HFFc6 (cell line): ENCODE measurements at regions not wholly inside any gene's neighbourhood (a gene's known extent, or its start where the extent isn't known, plus 50 kb on each side); places are given as distances from the start of the nearest gene placed in this dataset.

Experiments
- DNase-seq: peaks from one replicate; pipeline ENCODE4 v3.0.0-alpha.2; 2018
- H3K27ac Mint-ChIP-seq: 2 replicates; pipeline ENCODE4 v1.8.0; 2020; ENCODE audit warnings: mild to moderate bottlenecking, mixed read lengths
- H3K27me3 Mint-ChIP-seq: 2 replicates; pipeline ENCODE4 v1.8.0; 2021; ENCODE audit warnings: mild to moderate bottlenecking, moderate library complexity, mixed read lengths; ENCODE audit not compliant: insufficient read depth
- H3K36me3 Mint-ChIP-seq: 2 replicates; pipeline ENCODE4 v1.8.0; 2021; ENCODE audit warnings: low read depth, mixed read lengths
- H3K4me1 Mint-ChIP-seq: 2 replicates; pipeline ENCODE4 v1.8.0; 2020; ENCODE audit warnings: low read depth, mixed read lengths
- H3K4me3 Mint-ChIP-seq: 2 replicates; pipeline ENCODE4 v1.8.0; 2020; ENCODE audit warnings: mild to moderate bottlenecking, moderate library complexity, mixed read lengths
- H3K9me3 Mint-ChIP-seq: 2 replicates; pipeline ENCODE4 v1.8.0; 2020; ENCODE audit warnings: mild to moderate bottlenecking, mixed read lengths
- CTCF ChIP-seq: fragments of 200-600 bp; sonication (generic); IDR thresholded peaks from 2 replicates; pipeline ENCODE4 v1.5.0; 2021; ENCODE audit warnings: antibody characterized with exemption, mild to moderate bottlenecking

DNA sequence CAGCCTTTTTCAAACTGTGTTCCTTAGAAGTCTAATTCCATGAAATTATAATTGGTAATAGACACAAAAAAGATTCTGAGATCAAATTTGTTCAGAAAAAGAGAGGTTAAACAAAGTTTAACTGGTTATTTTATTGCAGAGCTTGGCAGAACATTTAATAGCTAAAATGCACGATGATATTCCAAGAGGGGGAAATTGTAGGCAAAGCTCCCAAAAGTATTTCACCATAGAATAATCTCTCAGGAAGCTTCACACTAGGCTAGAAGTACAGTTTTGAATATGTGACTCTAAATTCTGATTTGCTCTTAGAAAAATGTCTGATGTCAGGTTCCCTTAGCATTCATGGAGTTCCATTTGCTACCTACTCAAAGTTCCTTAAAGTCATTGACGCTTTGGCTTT lies 292.4 kb upstream of the SETBP1 start:
- no peak for TF ChIP-seq CTCF
- Mint-ChIP-seq H3K4me3 (no peak overlapping the region), H3K4me1 (no peaks in the 10 kb centered on the region), H3K36me3 (no peaks in the 10 kb centered on the region), H3K27ac (no peak overlapping the region), H3K9me3 (peaks cover 31% of the 10 kb centered on the region), H3K27me3 (no peaks in the 10 kb centered on the region)
- DNase-seq, result no peak

DNA sequence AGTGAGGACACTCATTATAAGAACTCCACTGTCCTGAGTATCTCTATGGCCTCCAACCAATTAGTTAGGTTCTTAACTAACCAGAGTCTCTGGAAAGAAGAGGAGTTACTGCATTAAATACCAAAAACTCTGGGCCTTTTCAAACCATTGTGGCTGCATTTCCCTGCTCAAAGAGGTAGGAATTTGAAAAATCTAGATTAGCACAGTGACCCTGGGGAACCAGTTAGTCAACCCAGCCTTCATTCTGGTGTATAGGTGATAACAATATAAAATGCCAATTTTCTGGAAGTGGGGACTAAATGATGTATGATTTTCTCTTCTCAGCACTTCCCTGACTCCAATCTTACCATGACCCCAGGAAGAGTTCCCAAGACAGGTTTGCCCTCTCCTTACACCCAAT lies 287.8 kb upstream of the SETBP1 start:
- Mint-ChIP-seq H3K9me3 (peaks cover 14% of the 10 kb centered on the region; the same call in 1 of the 2 replicates), H3K27me3 (no peaks in the 10 kb centered on the region), H3K4me1 (no peaks in the 10 kb centered on the region), H3K27ac (no peak overlapping the region), H3K36me3 (no peaks in the 10 kb centered on the region), H3K4me3 (no peak overlapping the region)
- no peak for TF ChIP-seq CTCF
- no peak for DNase-seq

DNA sequence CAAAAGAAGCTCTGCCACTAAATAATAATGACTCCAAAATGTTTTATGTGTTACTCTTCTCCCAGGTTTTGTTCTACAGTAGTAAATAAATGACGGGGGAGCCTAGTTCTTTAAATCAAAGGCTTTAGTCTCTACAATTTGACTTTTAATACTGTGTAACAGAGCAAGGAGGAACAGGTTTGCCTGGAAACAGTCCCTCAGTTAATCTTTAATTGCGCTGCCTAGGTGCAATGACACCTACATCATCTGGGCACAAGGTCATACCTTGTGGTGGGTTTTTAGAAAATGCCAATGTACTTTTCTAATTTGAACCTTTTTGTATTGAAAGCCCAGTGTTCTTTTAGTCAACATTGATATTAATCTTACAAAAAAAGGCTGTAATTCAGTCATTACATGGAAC lies 287.3 kb upstream of the SETBP1 start:
- H3K27ac Mint-ChIP-seq, result no peak overlapping the region
- peaks cover 14% of the 10 kb centered on the region for H3K9me3 Mint-ChIP-seq
- TF ChIP-seq CTCF, result no peak
- H3K4me1 Mint-ChIP-seq, result no peaks in the 10 kb centered on the region
- DNase-seq, result no peak
- no peaks in the 10 kb centered on the region for H3K36me3 Mint-ChIP-seq
- H3K27me3 Mint-ChIP-seq, result no peaks in the 10 kb centered on the region
- H3K4me3 Mint-ChIP-seq, result no peak overlapping the region

GRCh38 chr18:44396550-44396949 lies 284.1 kb upstream of the SETBP1 start:
- DNase-seq, result no peak
- Mint-ChIP-seq H3K27me3 (no peaks in the 10 kb centered on the region; the same call in 1 of the 2 replicates), H3K9me3 (peaks cover 13% of the 10 kb centered on the region), H3K4me3 (no peak overlapping the region), H3K36me3 (no peaks in the 10 kb centered on the region), H3K4me1 (no peaks in the 10 kb centered on the region), H3K27ac (no peak overlapping the region)
- no peak for TF ChIP-seq CTCF

DNA sequence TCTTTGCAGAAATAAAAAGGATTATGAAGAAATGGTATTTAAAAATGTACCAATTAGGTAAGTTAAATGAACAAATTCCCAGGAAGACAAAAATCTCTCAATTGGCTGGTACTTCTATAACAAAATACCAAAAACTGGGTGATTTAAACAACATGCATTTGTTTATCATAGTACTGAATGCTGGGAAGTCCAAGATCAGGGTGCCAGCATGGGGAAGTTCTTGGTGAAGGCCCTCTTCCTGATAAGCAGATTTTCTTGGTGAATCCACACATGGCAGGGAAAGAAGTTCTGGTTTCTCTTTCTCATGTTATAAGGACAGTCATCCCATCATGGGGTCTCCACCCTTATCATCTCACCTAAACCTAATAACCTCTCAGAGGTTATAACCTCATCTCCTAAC lies 271.6 kb upstream of the SETBP1 start:
- H3K9me3 Mint-ChIP-seq, result peaks cover 38% of the 10 kb centered on the region
- no peak overlapping the region for H3K4me3 Mint-ChIP-seq
- H3K4me1 Mint-ChIP-seq, result no peaks in the 10 kb centered on the region
- DNase-seq, result no peak
- no peaks in the 10 kb centered on the region; the same call in 1 of the 2 replicates for H3K27me3 Mint-ChIP-seq
- no peak for TF ChIP-seq CTCF
- H3K36me3 Mint-ChIP-seq, result no peaks in the 10 kb centered on the region; the same call in 1 of the 2 replicates
- H3K27ac Mint-ChIP-seq, result no peak overlapping the region

DNA sequence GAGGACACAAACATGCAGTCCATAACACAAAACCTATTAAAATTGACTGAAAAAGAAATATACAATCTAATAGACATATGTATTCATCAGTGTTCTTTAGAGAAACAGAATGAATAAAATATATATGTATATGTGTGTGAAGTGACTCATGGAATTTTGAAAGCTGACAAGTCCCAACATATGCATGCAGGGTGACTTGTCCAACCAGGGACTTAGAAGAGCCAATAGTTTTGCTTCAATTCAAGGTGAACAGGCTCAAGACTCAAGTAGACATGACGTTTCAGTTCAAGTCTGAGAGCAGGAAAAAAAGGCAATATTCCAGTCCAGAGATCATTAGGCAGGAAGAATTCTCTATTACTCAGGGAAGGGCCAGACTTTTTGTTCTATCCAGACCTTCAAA lies 271.2 kb upstream of the SETBP1 start:
- no peak for DNase-seq
- Mint-ChIP-seq H3K4me3 (no peak overlapping the region), H3K4me1 (no peaks in the 10 kb centered on the region), H3K27ac (no peak overlapping the region), H3K36me3 (no peaks in the 10 kb centered on the region; the same call in 1 of the 2 replicates), H3K9me3 (peaks cover 38% of the 10 kb centered on the region), H3K27me3 (no peaks in the 10 kb centered on the region; the same call in 1 of the 2 replicates)
- no peak for TF ChIP-seq CTCF
